Osteoblast (primary cell): ENCODE measurements at regions not wholly inside any gene's neighbourhood (a gene's known extent, or its start where the extent isn't known, plus 50 kb on each side); places are given as distances from the start of the nearest gene placed in this dataset.

ENCODE experiments used
- DNase-seq: peaks from one replicate; pipeline ENCODE4 v3.0.0; 2011; ENCODE audit warnings: low spot score, mixed read lengths; ENCODE audit not compliant: insufficient read length; ENCODE audit errors: missing footprints
- H2AFZ ChIP-seq: 2 replicates; pipeline ENCODE4 v1.6.0; 2011; ENCODE audit warnings: mild to moderate bottlenecking, low read length
- H3K27ac ChIP-seq: 2 replicates; pipeline ENCODE4 v1.5.1; 2011; ENCODE audit warnings: mild to moderate bottlenecking, low read depth, low read length, moderate library complexity
- H3K27me3 ChIP-seq: 2 replicates; pipeline ENCODE4 v1.6.0; 2012; ENCODE audit warnings: mild to moderate bottlenecking, control low read depth, inconsistent platforms, low read length, moderate library complexity; ENCODE audit not compliant: insufficient read depth
- H3K36me3 ChIP-seq: 2 replicates; pipeline ENCODE4 v1.5.1; 2011; ENCODE audit warnings: mild to moderate bottlenecking, low read length, control low read depth, moderate library complexity; ENCODE audit not compliant: insufficient read depth
- H3K4me1 ChIP-seq: 2 replicates; pipeline ENCODE4 v1.5.1; 2011; ENCODE audit warnings: mild to moderate bottlenecking, low read length, control low read depth, moderate library complexity; ENCODE audit not compliant: insufficient read depth
- H3K4me2 ChIP-seq: 2 replicates; pipeline ENCODE4 v1.6.0; 2011; ENCODE audit warnings: mild to moderate bottlenecking, low read length; ENCODE audit not compliant: insufficient read depth
- H3K4me3 ChIP-seq: fragments of 200-600 bp; sonication (generic); 3 replicates; pipeline ENCODE4 v1.5.1; 2012; ENCODE audit warnings: mild to moderate bottlenecking, low read length, inconsistent platforms; ENCODE audit not compliant: insufficient read depth
- H3K79me2 ChIP-seq: 2 replicates; pipeline ENCODE4 v1.6.0; 2012; ENCODE audit warnings: mild to moderate bottlenecking, low read length, control low read depth, inconsistent platforms; ENCODE audit not compliant: insufficient read depth
- H3K9me3 ChIP-seq: 2 replicates; pipeline ENCODE4 v1.5.1; 2011; ENCODE audit warnings: low read depth, low read length, control low read depth
- H4K20me1 ChIP-seq: 2 replicates; pipeline ENCODE4 v1.6.0; 2012; ENCODE audit warnings: mild to moderate bottlenecking, low read length, control low read depth; ENCODE audit not compliant: insufficient read depth
- TF ChIP-seq, protein P1 (sequence below): IDR thresholded peaks from 2 replicates; pipeline ENCODE4 v1.5.1; 2011; ENCODE audit warnings: mild to moderate bottlenecking, low read depth, low read length, moderate library complexity; ENCODE audit errors: extremely low read depth

DNA sequence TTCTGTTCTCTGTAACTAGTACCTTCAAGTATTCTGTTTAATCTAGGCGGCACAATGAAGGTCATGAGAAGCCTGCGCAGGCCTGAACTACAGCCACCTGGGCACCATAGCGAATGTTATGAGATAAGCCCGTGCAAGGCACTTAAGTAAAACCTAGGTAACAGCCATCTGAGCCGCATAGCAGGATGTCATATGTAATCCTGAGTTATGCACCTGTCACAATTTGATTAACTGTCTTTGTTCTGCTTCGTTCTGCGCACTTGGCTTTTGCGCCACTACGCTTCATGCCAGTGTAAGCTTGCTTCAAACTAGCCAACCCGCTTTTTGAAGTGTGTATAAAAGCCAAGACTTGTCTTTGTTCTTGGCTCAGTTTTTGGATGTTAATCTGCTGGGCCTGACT, 449.8 kb downstream of the KCNJ18 start:
- Histone ChIP-seq H3K4me1 (no peaks in the 10 kb centered on the region), H2AFZ (no peak overlapping the region), H3K4me2 (no peak overlapping the region), H4K20me1 (no peaks in the 10 kb centered on the region), H3K36me3 (no peaks in the 10 kb centered on the region), H3K27me3 (no peaks in the 10 kb centered on the region), H3K4me3 (no peak overlapping the region), H3K27ac (no peak overlapping the region), H3K79me2 (no peaks in the 10 kb centered on the region), H3K9me3 (peaks cover 6% of the 10 kb centered on the region)
- TF ChIP-seq, protein P1, sequence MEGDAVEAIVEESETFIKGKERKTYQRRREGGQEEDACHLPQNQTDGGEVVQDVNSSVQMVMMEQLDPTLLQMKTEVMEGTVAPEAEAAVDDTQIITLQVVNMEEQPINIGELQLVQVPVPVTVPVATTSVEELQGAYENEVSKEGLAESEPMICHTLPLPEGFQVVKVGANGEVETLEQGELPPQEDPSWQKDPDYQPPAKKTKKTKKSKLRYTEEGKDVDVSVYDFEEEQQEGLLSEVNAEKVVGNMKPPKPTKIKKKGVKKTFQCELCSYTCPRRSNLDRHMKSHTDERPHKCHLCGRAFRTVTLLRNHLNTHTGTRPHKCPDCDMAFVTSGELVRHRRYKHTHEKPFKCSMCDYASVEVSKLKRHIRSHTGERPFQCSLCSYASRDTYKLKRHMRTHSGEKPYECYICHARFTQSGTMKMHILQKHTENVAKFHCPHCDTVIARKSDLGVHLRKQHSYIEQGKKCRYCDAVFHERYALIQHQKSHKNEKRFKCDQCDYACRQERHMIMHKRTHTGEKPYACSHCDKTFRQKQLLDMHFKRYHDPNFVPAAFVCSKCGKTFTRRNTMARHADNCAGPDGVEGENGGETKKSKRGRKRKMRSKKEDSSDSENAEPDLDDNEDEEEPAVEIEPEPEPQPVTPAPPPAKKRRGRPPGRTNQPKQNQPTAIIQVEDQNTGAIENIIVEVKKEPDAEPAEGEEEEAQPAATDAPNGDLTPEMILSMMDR = no peak
- no peak for DNase-seq

DNA sequence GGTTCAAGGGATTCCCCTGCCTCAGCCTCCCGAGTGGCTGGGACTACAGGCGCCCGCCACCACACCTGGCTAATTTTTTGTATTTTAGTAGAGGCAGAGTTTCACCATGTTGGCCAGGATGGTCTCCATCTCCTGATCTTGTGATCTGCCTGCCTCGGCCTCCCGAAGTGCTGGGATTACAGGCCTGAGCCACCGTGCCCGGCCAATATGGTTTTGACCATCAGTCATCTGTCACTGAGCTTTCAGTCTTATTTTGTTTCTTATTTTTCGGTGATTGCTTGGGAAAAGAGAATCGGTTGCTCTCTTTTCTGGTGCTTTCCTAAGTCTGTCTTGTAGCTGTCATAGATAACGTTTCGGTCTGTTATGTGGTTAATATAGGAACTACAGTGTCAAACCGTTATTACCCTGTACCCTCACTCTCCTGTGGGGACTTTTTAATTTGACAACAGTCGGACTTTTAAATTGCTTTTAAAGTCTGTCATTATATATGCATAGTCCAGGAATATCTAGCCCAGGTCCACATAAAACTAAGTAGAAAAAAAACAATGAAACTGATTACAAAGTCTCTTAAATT, 453.4 kb downstream of the KCNJ18 start:
- Histone ChIP-seq H3K79me2 (no peaks in the 10 kb centered on the region), H3K4me1 (no peaks in the 10 kb centered on the region), H4K20me1 (no peaks in the 10 kb centered on the region), H3K27ac (no peak overlapping the region), H3K4me3 (no peak overlapping the region), H3K36me3 (no peaks in the 10 kb centered on the region), H3K9me3 (peaks cover 3% of the 10 kb centered on the region), H3K4me2 (no peak overlapping the region), H3K27me3 (no peaks in the 10 kb centered on the region), H2AFZ (no peak overlapping the region)
- TF ChIP-seq, protein P1 = no peak
- no peak for DNase-seq

DNA sequence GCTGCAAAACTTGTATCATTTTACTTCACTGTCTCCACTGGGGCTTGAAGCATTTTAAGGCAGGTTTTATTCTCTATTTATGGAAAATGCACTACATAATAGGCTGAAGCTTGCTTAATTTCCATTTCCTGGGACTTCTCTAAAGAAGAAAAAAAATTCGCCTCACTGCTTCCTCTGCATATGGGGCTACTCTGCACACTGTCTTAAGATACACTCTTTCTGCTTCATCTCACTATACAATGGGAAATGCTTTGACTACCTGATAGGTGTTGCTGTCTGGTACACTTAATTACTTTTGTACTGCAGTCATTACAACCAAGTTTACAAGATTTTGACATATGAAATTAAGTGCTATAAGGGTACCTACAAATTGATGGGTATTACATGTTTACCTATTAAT, 466.0 kb downstream of the KCNJ18 start:
- no peak overlapping the region for H3K4me3 ChIP-seq
- no peak overlapping the region for H3K4me2 ChIP-seq
- no peaks in the 10 kb centered on the region for H3K36me3 ChIP-seq
- no peaks in the 10 kb centered on the region for H3K79me2 ChIP-seq
- H4K20me1 ChIP-seq = no peaks in the 10 kb centered on the region
- no peak overlapping the region for H2AFZ ChIP-seq
- H3K4me1 ChIP-seq = no peaks in the 10 kb centered on the region
- DNase-seq = no peak
- H3K27me3 ChIP-seq = no peaks in the 10 kb centered on the region
- TF ChIP-seq, protein P1 = no peak
- H3K27ac ChIP-seq = no peak overlapping the region
- peaks cover 2% of the 10 kb centered on the region for H3K9me3 ChIP-seq

DNA sequence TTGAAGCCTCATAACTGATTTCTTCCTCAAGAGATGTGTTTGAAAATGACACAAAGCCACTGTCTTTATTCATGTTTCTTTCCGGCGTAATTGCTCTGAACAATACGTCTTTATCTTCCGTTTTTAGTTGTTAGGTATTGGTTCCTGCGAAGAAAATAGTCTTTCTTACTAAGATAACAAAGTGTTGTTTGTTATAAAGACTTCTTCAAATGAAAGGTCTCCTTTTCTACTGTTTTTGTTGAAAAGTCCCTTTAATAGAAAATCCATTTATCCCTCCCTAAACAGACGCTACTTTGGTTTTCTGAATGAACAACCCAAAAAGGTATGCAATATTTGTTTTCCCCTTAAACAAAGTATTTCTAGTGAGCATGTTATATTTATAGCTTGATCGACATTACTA, 469.1 kb downstream of the KCNJ18 start:
- no peak overlapping the region for H3K27ac ChIP-seq
- no peak for DNase-seq
- no peak overlapping the region for H2AFZ ChIP-seq
- TF ChIP-seq, protein P1 = no peak
- peaks cover 2% of the 10 kb centered on the region for H3K9me3 ChIP-seq
- no peaks in the 10 kb centered on the region for H3K36me3 ChIP-seq
- no peaks in the 10 kb centered on the region for H3K4me1 ChIP-seq
- no peak overlapping the region for H3K4me3 ChIP-seq
- no peak overlapping the region for H3K4me2 ChIP-seq
- H3K27me3 ChIP-seq = no peaks in the 10 kb centered on the region
- H4K20me1 ChIP-seq = no peaks in the 10 kb centered on the region
- H3K79me2 ChIP-seq = no peaks in the 10 kb centered on the region
